SK-N-MC (cell line): ENCODE measurements at regions not wholly inside any gene's neighbourhood (a gene's known extent, or its start where the extent isn't known, plus 50 kb on each side); places are given as distances from the start of the nearest gene placed in this dataset.

Source experiments
- EZH2 ChIP-seq: fragments of 200-600 bp; sonication (generic); IDR thresholded peaks from one replicate; pipeline ENCODE4 v1.6.1; 2017; ENCODE audit warnings: antibody characterized with exemption
- FOXP2 ChIP-seq: optimal IDR thresholded peaks from 2 replicates; pipeline ENCODE3; 2011; ENCODE audit warnings: mild to moderate bottlenecking, moderate library complexity; ENCODE audit not compliant: insufficient read depth; ENCODE audit errors: extremely low read length, control extremely low read depth
- POLR2AphosphoS5 ChIP-seq: IDR thresholded peaks from 2 replicates; pipeline ENCODE4 v1.6.1; 2012; ENCODE audit warnings: mild to moderate bottlenecking, low read depth, low read length, borderline replicate concordance

DNA sequence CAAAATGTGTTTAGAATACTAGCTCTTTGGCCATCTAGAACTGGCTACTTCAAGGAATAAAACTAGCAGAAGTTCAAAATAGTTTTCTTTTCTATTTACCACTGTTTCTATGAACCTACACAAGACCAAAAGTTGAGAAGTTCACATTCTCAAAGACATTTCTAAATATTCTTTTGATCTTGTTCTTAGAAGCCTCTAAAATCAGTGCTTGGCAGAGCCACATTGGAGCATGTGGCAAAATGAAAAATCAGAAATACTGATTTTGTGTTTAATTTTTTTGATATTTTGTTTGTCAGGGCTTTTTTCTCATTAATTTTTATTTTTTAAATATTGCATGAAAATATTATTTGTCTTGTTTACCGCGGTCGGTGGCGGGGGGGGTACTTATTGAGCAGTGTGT lies 853.8 kb upstream of the INTU start:
- no peak for TF ChIP-seq FOXP2
- no peak for TF ChIP-seq EZH2
- no peak for TF ChIP-seq POLR2AphosphoS5
